WI38 (cell line): ENCODE measurements at regions not wholly inside any gene's neighbourhood (a gene's known extent, or its start where the extent isn't known, plus 50 kb on each side); places are given as distances from the start of the nearest gene placed in this dataset.

ENCODE experiments used
- H3K4me3 ChIP-seq: 2 replicates; pipeline ENCODE4 v1.5.1; 2011; ENCODE audit warnings: low read depth, mild to moderate bottlenecking, control low read depth, low read length
- CTCF ChIP-seq: IDR thresholded peaks from 2 replicates; pipeline ENCODE4 v1.5.1; 2012; ENCODE audit warnings: low read depth, mild to moderate bottlenecking, control low read depth, low read length

GRCh38 chr7:115511330-115511729 lies 519.2 kb downstream of the TFEC start:
- TF ChIP-seq CTCF: no peak
- H3K4me3 ChIP-seq: no peak overlapping the region

GRCh38 chr7:115505136-115505535 lies 525.4 kb downstream of the TFEC start:
- H3K4me3 ChIP-seq: no peak overlapping the region
- no peak for TF ChIP-seq CTCF

GRCh38 chr7:115499956-115500355 lies 530.6 kb downstream of the TFEC start:
- no peak for TF ChIP-seq CTCF
- no peak overlapping the region for H3K4me3 ChIP-seq

- no peak overlapping the region for H3K4me3 ChIP-seq
- TF ChIP-seq CTCF: no peak
Measured at GRCh38 chr7:115496006-115496405, 534.6 kb downstream of the TFEC start.

- H3K4me3 ChIP-seq: no peak overlapping the region
- TF ChIP-seq CTCF: no peak
Measured at GRCh38 chr7:115494529-115495147, 535.9 kb downstream of the TFEC start.

GRCh38 chr7:115493381-115493780 lies 537.2 kb downstream of the TFEC start:
- no peak overlapping the region for H3K4me3 ChIP-seq
- no peak for TF ChIP-seq CTCF

- no peak for TF ChIP-seq CTCF
- no peak overlapping the region for H3K4me3 ChIP-seq
Measured at GRCh38 chr7:115491744-115492380, 538.7 kb downstream of the TFEC start.
